Spleen (tissue), 7 donors: ENCODE measurements at regions not wholly inside any gene's neighbourhood (a gene's known extent, or its start where the extent isn't known, plus 50 kb on each side); places are given as distances from the start of the nearest gene placed in this dataset.

ENCODE experiments used
- POLR2A ChIP-seq, 3 donors: fragments of 450-650 bp; IDR thresholded peaks; one replicate each; pipeline ENCODE4 v1.5.1; 2017; ENCODE audit warnings: antibody characterized with exemption in 3 of 3, mild to moderate bottlenecking in 1 of 3
- TF ChIP-seq, protein P1 (sequence below), 11 experiments: fragments of 200-600 bp in 7 of 11; fragments of 450-650 bp in 4 of 11; sonication (generic) in 4 of 11; IDR thresholded peaks in 8 of 11; conservative IDR thresholded peaks in 3 of 11; 1 replicate in 7 of 11; 2 replicates in 4 of 11; pipeline versions ENCODE4 v1.4.0 to v1.8.0; 2016 to 2021; ENCODE audit warnings: antibody characterized with exemption in 11 of 11, inconsistent platforms in 4 of 11, mild to moderate bottlenecking in 1 of 11
- donor health status: DM: no; HTN: no; CAD: no; lungs with moderate emphysema.
- donor health status: DM: no; HTN: no; CAD: no.
- donor health status: DM: no; HTN: no; CAD: no.

- TF ChIP-seq, protein P1, sequence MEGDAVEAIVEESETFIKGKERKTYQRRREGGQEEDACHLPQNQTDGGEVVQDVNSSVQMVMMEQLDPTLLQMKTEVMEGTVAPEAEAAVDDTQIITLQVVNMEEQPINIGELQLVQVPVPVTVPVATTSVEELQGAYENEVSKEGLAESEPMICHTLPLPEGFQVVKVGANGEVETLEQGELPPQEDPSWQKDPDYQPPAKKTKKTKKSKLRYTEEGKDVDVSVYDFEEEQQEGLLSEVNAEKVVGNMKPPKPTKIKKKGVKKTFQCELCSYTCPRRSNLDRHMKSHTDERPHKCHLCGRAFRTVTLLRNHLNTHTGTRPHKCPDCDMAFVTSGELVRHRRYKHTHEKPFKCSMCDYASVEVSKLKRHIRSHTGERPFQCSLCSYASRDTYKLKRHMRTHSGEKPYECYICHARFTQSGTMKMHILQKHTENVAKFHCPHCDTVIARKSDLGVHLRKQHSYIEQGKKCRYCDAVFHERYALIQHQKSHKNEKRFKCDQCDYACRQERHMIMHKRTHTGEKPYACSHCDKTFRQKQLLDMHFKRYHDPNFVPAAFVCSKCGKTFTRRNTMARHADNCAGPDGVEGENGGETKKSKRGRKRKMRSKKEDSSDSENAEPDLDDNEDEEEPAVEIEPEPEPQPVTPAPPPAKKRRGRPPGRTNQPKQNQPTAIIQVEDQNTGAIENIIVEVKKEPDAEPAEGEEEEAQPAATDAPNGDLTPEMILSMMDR (IDR thresholded peaks at IDR 0.05 in 8 of 11, conservative IDR thresholded peaks at IDR 0.05 in 3 of 11), result no peak
- no peak for TF ChIP-seq POLR2A (IDR thresholded peaks at IDR 0.05)
These were observed 263.9 kb upstream of the PROK2 start for GRCh38 chr3:72048873-72049272.
